ENCODE measurements at regions not wholly inside any gene's neighbourhood (a gene's known extent, or its start where the extent isn't known, plus 50 kb on each side); places are given as distances from the start of the nearest gene placed in this dataset.

DNA sequence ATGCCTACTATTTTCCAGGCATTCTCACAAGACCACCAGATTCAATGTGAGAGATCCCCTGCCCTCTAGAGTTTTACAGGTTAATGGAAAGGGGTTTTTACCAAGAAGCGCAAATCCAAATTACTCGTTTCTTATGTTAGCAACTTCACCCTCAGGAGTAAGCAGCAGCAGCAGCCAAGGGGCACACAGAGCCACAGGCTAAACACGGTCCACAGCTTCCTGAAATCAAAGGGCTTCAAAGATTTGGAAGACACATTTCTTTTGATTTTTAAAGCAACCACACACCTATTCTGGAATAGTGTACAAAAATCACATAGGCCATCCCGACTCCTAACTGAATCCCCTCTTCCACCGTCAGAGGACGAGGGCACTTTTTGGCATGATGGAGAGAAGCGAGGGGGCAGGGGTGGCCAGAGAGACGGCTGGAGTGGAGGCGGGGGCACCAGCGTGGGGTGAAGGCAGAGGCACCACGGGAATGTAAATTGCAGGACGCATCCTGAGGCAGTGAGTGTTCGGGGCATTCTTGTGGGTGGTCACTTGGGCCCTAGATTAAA, 107.0 kb downstream of the ARF6 start:
- no peak for FAIRE-seq
- CTCF ChIA-PET (ENCODE audit: partially characterized antibody), result interaction anchor here (1.3 to 2.3 kb wide), 6 partner anchors 10 to 56 kb away, joined by 3 to 9 read pairs (median 4); no protein-coding TSS in a partner anchor
- no peak overlapping the region for H3K27ac ChIP-seq (ENCODE audit: low read depth, low read length)
- no peak for TF ChIP-seq NRF1 (IDR thresholded peaks at IDR 0.05; ENCODE audit: low read depth, low read length)
- no peak for TF ChIP-seq GTF2F1 (IDR thresholded peaks at IDR 0.05; ENCODE audit: borderline replicate concordance, low read depth, low read length)
- TF ChIP-seq GABPA (IDR thresholded peaks at IDR 0.05; ENCODE audit: borderline replicate concordance, insufficient read depth, low read length), result no peak
- no peak for TF ChIP-seq POLR2AphosphoS5 (IDR thresholded peaks at IDR 0.05; ENCODE audit: low read depth, low read length)
- TF ChIP-seq SP1 (IDR thresholded peaks at IDR 0.05; ENCODE audit: low read depth, low read length), result no peak
- TF ChIP-seq SP4 (IDR thresholded peaks at IDR 0.05; ENCODE audit: low read length), result no peak
- TF ChIP-seq EGR1 (IDR thresholded peaks at IDR 0.05; ENCODE audit: borderline replicate concordance, low read depth, low read length), result no peak
- no peak for TF ChIP-seq RBBP5 (IDR thresholded peaks at IDR 0.05; ENCODE audit: borderline replicate concordance, low read depth, low read length)
- no peak for TF ChIP-seq SRF (IDR thresholded peaks at IDR 0.05; ENCODE audit: low read depth, low read length)
- no peak for TF ChIP-seq SP2 (IDR thresholded peaks at IDR 0.05; ENCODE audit: low read length)
- no peak for TF ChIP-seq TAF1 (IDR thresholded peaks at IDR 0.05; ENCODE audit: low read depth, low read length)
- no peak for TF ChIP-seq BRCA1 (IDR thresholded peaks at IDR 0.05; ENCODE audit: low read depth, low read length)
- TF ChIP-seq TAF7 (optimal IDR thresholded peaks at IDR 0.05; ENCODE audit: borderline replicate concordance, low read depth, low read length), result no peak

More for the DNA sequence above, 107.0 kb downstream of the ARF6 start:
- POLR2A ChIA-PET (ENCODE audit: partially characterized antibody), result interaction anchor here (0.6 to 1.2 kb wide), 3 partner anchors 9 to 413 kb away, joined by 3 read pairs; partner anchors contain the start of genes RPS29 and SOS2
- no peaks in the 10 kb centered on the region for H3K9me3 ChIP-seq (ENCODE audit: insufficient read depth in 2 of 2, low read depth in 1 of 2, low read length in 1 of 2)
- peaks cover 0 to 25% (median 17%) of the 10 kb centered on the region in 4 experiments; a peak in 6 of 7 replicates for H3K27me3 ChIP-seq (replicated peaks in 1 of 4; ENCODE audit: control insufficient read depth in 3 of 4, extremely low read depth in 1 of 4, insufficient read depth in 3 of 4, low read length in 3 of 4)
- no peak overlapping the region for H3K9ac ChIP-seq (replicated peaks in 1 of 4; ENCODE audit: extremely low read depth in 1 of 4, low read depth in 3 of 4, low read length in 3 of 4)
- H3K4ac ChIP-seq (replicated peaks; ENCODE audit: insufficient read length, low read depth, low read length), result no peak overlapping the region
- no peak overlapping the region for H3K14ac ChIP-seq (ENCODE audit: insufficient read length)
- peaks cover 4% of the 10 kb centered on the region; the same call in 1 of the 2 replicates for H3K23me2 ChIP-seq (ENCODE audit: low read depth, low read length)
- H2AFZ ChIP-seq (ENCODE audit: low read length), result peak overlapping the region; percentile 71; the same call in 1 of the 2 replicates
- DNase-seq (ENCODE audit: low read depth in 1 of 2, low spot score in 2 of 2), result no peak
- no peak overlapping the region; the same call in 1 of the 2 replicates for H2BK20ac ChIP-seq (ENCODE audit: low read length)
- 0 out of 2 replicates have a peak overlapping the region, but pooled peaks have one; percentile 16 for H2BK5ac ChIP-seq (ENCODE audit: low read depth, low read length)
- WGBS, 2 experiments (ENCODE audit: extremely low coverage in 1 of 2, insufficient coverage in 1 of 2, insufficient read length in 1 of 2, insufficient replicate concordance in 2 of 2, low coverage in 1 of 2, low lambda C conversion rate in 2 of 2, missing lambda C conversion rate in 1 of 2), result 73% methylated on average over 13 of the region's 13 CpGs; no CpG with 5 or more reads in 1 of the 2 experiments
- H4K8ac ChIP-seq (ENCODE audit: extremely low read depth, insufficient read depth, low read length), result no peak overlapping the region
- H4K91ac ChIP-seq (replicated peaks; ENCODE audit: insufficient read length, low read length), result no peak overlapping the region
- H2AK5ac ChIP-seq (ENCODE audit: low read depth, low read length), result no peak overlapping the region
- no peak overlapping the region for H4K5ac ChIP-seq (ENCODE audit: insufficient read length, low read depth, low read length)
- H4K20me1 ChIP-seq (replicated peaks in 1 of 2; ENCODE audit: control insufficient read depth in 1 of 2, insufficient read depth in 2 of 2, low read length in 2 of 2), result no peaks in the 10 kb centered on the region
- H2BK15ac ChIP-seq (ENCODE audit: low read length), result 0 out of 2 replicates have a peak overlapping the region, but pooled peaks have one; percentile 13
- H3K4me3 ChIP-seq (ENCODE audit: extremely low read depth in 1 of 4, insufficient read depth in 2 of 4, low read depth in 3 of 4, low read length in 4 of 4), result no peak overlapping the region
- no peak overlapping the region for H2BK120ac ChIP-seq (replicated peaks; ENCODE audit: low read depth, low read length)
- no peaks in the 10 kb centered on the region for H3K36me3 ChIP-seq (ENCODE audit: control insufficient read depth in 2 of 4, insufficient read depth in 4 of 4, low read length in 3 of 4)
- peak overlapping the region; percentile 4 for H3K18ac ChIP-seq (ENCODE audit: extremely low read depth, low read length)
- H2BK12ac ChIP-seq (ENCODE audit: low read depth, low read length), result no peak overlapping the region
- H3K79me1 ChIP-seq (ENCODE audit: low read depth, low read length), result no peaks in the 10 kb centered on the region
- H3K23ac ChIP-seq (ENCODE audit: insufficient read length), result no peak overlapping the region
- peaks cover 12 to 26% (median 16%) of the 10 kb centered on the region in 4 experiments; a peak in 5 of 7 replicates for H3K4me1 ChIP-seq (replicated peaks in 1 of 4; ENCODE audit: control insufficient read depth in 3 of 4, insufficient read depth in 4 of 4, low read length in 3 of 4)
- peak overlapping the region; percentile 12 to 24; a peak in 2 of 4 replicates for H3K4me2 ChIP-seq (ENCODE audit: insufficient read depth in 1 of 2, low read depth in 2 of 2, low read length in 2 of 2)
- H3K56ac ChIP-seq (replicated peaks; ENCODE audit: insufficient read length, low read depth, low read length), result no peak overlapping the region
- no peaks in the 10 kb centered on the region for H3K79me2 ChIP-seq (ENCODE audit: control insufficient read depth in 1 of 2, insufficient read depth in 2 of 2, low read length in 2 of 2)

Data from H1 (cell line).